Loucy (cell line): ENCODE measurements at regions not wholly inside any gene's neighbourhood (a gene's known extent, or its start where the extent isn't known, plus 50 kb on each side); places are given as distances from the start of the nearest gene placed in this dataset.

Experiments
- H2AFZ ChIP-seq: fragments of 200-600 bp; sonication (generic); 2 replicates; pipeline ENCODE4 v1.6.0; 2016; ENCODE audit warnings: antibody characterized with exemption, mild to moderate bottlenecking, low read length, moderate library complexity
- H3F3A ChIP-seq: fragments of 200-600 bp; 2 replicates; pipeline ENCODE4 v1.6.0; 2016; ENCODE audit warnings: antibody characterized with exemption, low read depth, mild to moderate bottlenecking
- H3K27me3 ChIP-seq: fragments of 200-600 bp; sonication (generic); 2 replicates; pipeline ENCODE4 v1.6.1; 2014; ENCODE audit warnings: low read length, mild to moderate bottlenecking; ENCODE audit not compliant: insufficient read depth, poor library complexity, severe bottlenecking
- H3K36me3 ChIP-seq: fragments of 200-600 bp; sonication (generic); 2 replicates; pipeline ENCODE4 v1.6.1; 2016; ENCODE audit warnings: low read length; ENCODE audit not compliant: insufficient read depth
- H3K4me1 ChIP-seq: fragments of 200-600 bp; sonication (generic); 2 replicates; pipeline ENCODE4 v1.5.1; 2014; ENCODE audit warnings: low read length, mild to moderate bottlenecking; ENCODE audit not compliant: insufficient read depth, poor library complexity, severe bottlenecking
- H3K4me2 ChIP-seq: fragments of 200-600 bp; sonication (generic); 2 replicates; pipeline ENCODE4 v1.6.0; 2014; ENCODE audit warnings: antibody characterized with exemption, low read length, low read depth, mild to moderate bottlenecking; ENCODE audit not compliant: poor library complexity, severe bottlenecking
- H3K4me3 ChIP-seq: fragments of 200-600 bp; sonication (generic); 2 replicates; pipeline ENCODE4 v1.5.1; 2014; ENCODE audit warnings: low read length, mild to moderate bottlenecking, mixed read lengths; ENCODE audit not compliant: poor library complexity, severe bottlenecking
- H3K79me2 ChIP-seq: fragments of 200-600 bp; sonication (generic); 2 replicates; pipeline ENCODE4 v1.6.1; 2014; ENCODE audit warnings: low read length; ENCODE audit not compliant: insufficient read depth
- H3K9ac ChIP-seq: fragments of 200-600 bp; sonication (generic); 2 replicates; pipeline ENCODE4 v1.6.0; 2014; ENCODE audit warnings: mild to moderate bottlenecking, low read depth, low read length, moderate library complexity; ENCODE audit not compliant: poor library complexity, severe bottlenecking
- H3K9me2 ChIP-seq: fragments of 200-600 bp; sonication (generic); replicated peaks from 2 replicates; pipeline ENCODE4 v1.6.1; 2016; ENCODE audit warnings: low read depth, low read length, mixed read lengths
- H3K9me3 ChIP-seq: fragments of 200-600 bp; sonication (generic); 2 replicates; pipeline ENCODE4 v1.6.1; 2014; ENCODE audit warnings: mild to moderate bottlenecking, antibody characterized with exemption, low read length, low read depth; ENCODE audit not compliant: insufficient read depth
- H4K20me1 ChIP-seq: fragments of 200-600 bp; sonication (generic); 2 replicates; pipeline ENCODE4 v1.6.0; 2014; ENCODE audit warnings: antibody characterized with exemption, low read length, mild to moderate bottlenecking; ENCODE audit not compliant: insufficient read depth, poor library complexity, severe bottlenecking
- EZH2phosphoT487 ChIP-seq: fragments of 200-600 bp; IDR thresholded peaks from 2 replicates; pipeline ENCODE4 v1.6.1; 2018; ENCODE audit warnings: antibody characterized with exemption, mild to moderate bottlenecking, moderate library complexity, borderline replicate concordance
- TF ChIP-seq, protein P1 (sequence below): fragments of 200-600 bp; sonication (generic); conservative IDR thresholded peaks from 2 replicates; pipeline ENCODE4 v1.5.1; 2014; ENCODE audit warnings: mild to moderate bottlenecking, antibody characterized with exemption, low read length

DNA sequence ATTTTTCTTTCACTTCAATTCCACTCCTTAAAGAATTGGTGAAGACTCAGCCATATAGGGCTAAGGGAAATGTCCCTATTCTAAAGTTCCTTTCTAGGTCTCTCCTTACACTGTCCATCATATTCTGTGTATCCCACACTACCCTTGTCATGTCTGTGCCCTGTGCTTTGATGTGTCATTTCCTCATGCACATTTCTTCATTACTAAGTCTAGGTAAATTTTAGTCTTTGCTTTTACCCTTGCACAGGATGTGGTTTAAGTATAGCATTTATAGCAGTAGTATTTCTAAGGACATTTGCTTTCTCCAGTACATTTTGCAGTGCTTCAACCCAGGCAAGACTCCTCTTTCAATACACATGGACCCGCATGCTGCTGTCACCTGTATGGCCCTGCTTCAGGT lies 221.5 kb upstream of the ACVR2A start:
- Histone ChIP-seq H3K4me1 (no peaks in the 10 kb centered on the region), H3K36me3 (no peaks in the 10 kb centered on the region), H3K9ac (no peak overlapping the region), H3K4me3 (no peak overlapping the region), H3F3A (no peaks in the 10 kb centered on the region), H3K27me3 (no peaks in the 10 kb centered on the region), H3K9me2 (no peaks in the 10 kb centered on the region), H4K20me1 (no peaks in the 10 kb centered on the region), H2AFZ (no peak overlapping the region), H3K79me2 (no peaks in the 10 kb centered on the region), H3K9me3 (no peaks in the 10 kb centered on the region), H3K4me2 (no peak overlapping the region)
- no peak for TF ChIP-seq EZH2phosphoT487
- TF ChIP-seq, protein P1, sequence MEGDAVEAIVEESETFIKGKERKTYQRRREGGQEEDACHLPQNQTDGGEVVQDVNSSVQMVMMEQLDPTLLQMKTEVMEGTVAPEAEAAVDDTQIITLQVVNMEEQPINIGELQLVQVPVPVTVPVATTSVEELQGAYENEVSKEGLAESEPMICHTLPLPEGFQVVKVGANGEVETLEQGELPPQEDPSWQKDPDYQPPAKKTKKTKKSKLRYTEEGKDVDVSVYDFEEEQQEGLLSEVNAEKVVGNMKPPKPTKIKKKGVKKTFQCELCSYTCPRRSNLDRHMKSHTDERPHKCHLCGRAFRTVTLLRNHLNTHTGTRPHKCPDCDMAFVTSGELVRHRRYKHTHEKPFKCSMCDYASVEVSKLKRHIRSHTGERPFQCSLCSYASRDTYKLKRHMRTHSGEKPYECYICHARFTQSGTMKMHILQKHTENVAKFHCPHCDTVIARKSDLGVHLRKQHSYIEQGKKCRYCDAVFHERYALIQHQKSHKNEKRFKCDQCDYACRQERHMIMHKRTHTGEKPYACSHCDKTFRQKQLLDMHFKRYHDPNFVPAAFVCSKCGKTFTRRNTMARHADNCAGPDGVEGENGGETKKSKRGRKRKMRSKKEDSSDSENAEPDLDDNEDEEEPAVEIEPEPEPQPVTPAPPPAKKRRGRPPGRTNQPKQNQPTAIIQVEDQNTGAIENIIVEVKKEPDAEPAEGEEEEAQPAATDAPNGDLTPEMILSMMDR, result no peak

GRCh38 chr2:147621656-147622197 lies 223.1 kb upstream of the ACVR2A start:
- H3K4me1 ChIP-seq, result no peaks in the 10 kb centered on the region
- no peaks in the 10 kb centered on the region for H3K9me3 ChIP-seq
- TF ChIP-seq, protein P1, result no peak
- TF ChIP-seq EZH2phosphoT487, result no peak
- H3K4me3 ChIP-seq, result no peak overlapping the region
- H4K20me1 ChIP-seq, result no peaks in the 10 kb centered on the region
- H3K79me2 ChIP-seq, result no peaks in the 10 kb centered on the region
- no peaks in the 10 kb centered on the region for H3K27me3 ChIP-seq
- no peaks in the 10 kb centered on the region for H3K9me2 ChIP-seq
- H3K9ac ChIP-seq, result no peak overlapping the region
- H2AFZ ChIP-seq, result no peak overlapping the region
- no peaks in the 10 kb centered on the region for H3F3A ChIP-seq
- H3K36me3 ChIP-seq, result no peaks in the 10 kb centered on the region
- H3K4me2 ChIP-seq, result no peak overlapping the region

DNA sequence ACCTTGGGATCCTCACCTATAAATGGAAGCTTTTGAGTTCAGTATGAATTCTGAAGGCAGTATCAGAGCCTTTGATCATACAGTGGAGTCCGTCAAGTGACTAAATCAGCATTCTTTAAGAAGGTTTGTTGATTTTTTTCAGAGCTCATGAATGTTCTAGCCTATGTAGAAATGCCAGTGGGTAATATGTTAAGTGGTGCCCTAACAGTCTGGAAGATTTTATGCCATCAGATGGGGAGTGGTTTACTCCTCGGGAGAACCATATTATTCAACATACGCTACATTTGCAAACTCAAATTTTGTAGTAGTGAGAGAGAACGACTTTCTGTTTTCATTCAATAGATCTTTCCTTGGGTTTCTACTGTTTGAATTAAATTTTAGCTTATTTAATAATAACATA lies 225.0 kb upstream of the ACVR2A start:
- Histone ChIP-seq H3F3A (no peaks in the 10 kb centered on the region), H3K36me3 (no peaks in the 10 kb centered on the region), H3K4me2 (no peak overlapping the region), H2AFZ (no peak overlapping the region), H3K9ac (no peak overlapping the region), H3K4me3 (no peak overlapping the region), H3K27me3 (no peaks in the 10 kb centered on the region), H4K20me1 (no peaks in the 10 kb centered on the region), H3K4me1 (no peaks in the 10 kb centered on the region), H3K9me3 (no peaks in the 10 kb centered on the region), H3K79me2 (no peaks in the 10 kb centered on the region), H3K9me2 (no peaks in the 10 kb centered on the region)
- no peak for TF ChIP-seq EZH2phosphoT487
- TF ChIP-seq, protein P1, result no peak
